GM10266 (cell line): ENCODE measurements at regions not wholly inside any gene's neighbourhood (a gene's known extent, or its start where the extent isn't known, plus 50 kb on each side); places are given as distances from the start of the nearest gene placed in this dataset.

Experiments
- DNase-seq: peaks from one replicate; pipeline ENCODE4 v3.0.0; 2012; ENCODE audit errors: extremely low spot score
- CTCF ChIP-seq: IDR thresholded peaks from 2 replicates; pipeline ENCODE4 v1.5.1; 2012; ENCODE audit warnings: mild to moderate bottlenecking, low read depth; ENCODE audit not compliant: control insufficient read depth, insufficient read depth; ENCODE audit errors: missing control alignments

- DNase-seq, result no peak
- TF ChIP-seq CTCF, result no peak
Measured at GRCh38 chr1:10901891-10902805, 105.7 kb upstream of the CASZ1 start.

GRCh38 chr1:10903421-10903820, 107.0 kb upstream of the CASZ1 start:
- DNase-seq, result no peak
- no peak for TF ChIP-seq CTCF

- no peak for TF ChIP-seq CTCF
Measured at GRCh38 chr1:10903821-10904220, 107.4 kb upstream of the CASZ1 start.

GRCh38 chr1:10904396-10905358, 107.8 kb upstream of the TARDBP start:
- TF ChIP-seq CTCF, result no peak
- DNase-seq, result no peak

More at GRCh38 chr1:10903821-10904220, 107.4 kb upstream of the CASZ1 start:
- DNase-seq, result no peak

- no peak for TF ChIP-seq CTCF
- no peak for DNase-seq
Measured at GRCh38 chr1:10905841-10906655, 106.4 kb upstream of the TARDBP start.

- no peak for TF ChIP-seq CTCF
- no peak for DNase-seq
Measured at GRCh38 chr1:10906866-10907519, 105.5 kb upstream of the TARDBP start.
